ENCODE measurements at regions not wholly inside any gene's neighbourhood (a gene's known extent, or its start where the extent isn't known, plus 50 kb on each side); places are given as distances from the start of the nearest gene placed in this dataset.

DNA sequence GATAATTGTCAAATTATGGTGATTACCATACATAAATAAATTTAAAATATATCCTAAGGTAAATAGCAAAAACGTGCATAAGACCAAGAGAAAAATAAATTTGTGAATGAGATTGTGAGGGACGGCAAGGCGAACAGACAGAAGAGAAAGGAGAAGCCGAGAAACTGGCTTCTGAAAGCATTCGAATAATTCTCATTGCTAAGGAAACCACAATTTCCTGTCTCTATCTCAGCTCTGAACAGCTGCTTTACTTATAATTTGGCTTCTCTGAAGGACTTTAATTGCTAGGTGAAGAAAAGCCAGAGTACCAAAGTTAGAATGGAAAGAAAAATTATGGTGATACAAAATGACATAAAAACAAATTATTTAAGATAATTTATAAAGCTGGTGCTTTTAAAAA is 79.0 kb upstream of the RGS17 start:
- H3K9me3 ChIP-seq (ENCODE audit: insufficient read depth, low read depth, low read length): no peaks in the 10 kb centered on the region
- no peak overlapping the region for H3K27ac ChIP-seq (ENCODE audit: low read length)
- no peaks in the 10 kb centered on the region for H3K4me1 ChIP-seq (ENCODE audit: insufficient read depth, low read length)
- H3K27me3 ChIP-seq (ENCODE audit: insufficient read depth, low read length): no peaks in the 10 kb centered on the region
- H3K36me3 ChIP-seq (ENCODE audit: insufficient read depth, low read depth, low read length): no peaks in the 10 kb centered on the region
- no peak overlapping the region for H3K9ac ChIP-seq (ENCODE audit: low read depth, low read length)
- H3K4me3 ChIP-seq (ENCODE audit: low read length): no peak overlapping the region

DNA sequence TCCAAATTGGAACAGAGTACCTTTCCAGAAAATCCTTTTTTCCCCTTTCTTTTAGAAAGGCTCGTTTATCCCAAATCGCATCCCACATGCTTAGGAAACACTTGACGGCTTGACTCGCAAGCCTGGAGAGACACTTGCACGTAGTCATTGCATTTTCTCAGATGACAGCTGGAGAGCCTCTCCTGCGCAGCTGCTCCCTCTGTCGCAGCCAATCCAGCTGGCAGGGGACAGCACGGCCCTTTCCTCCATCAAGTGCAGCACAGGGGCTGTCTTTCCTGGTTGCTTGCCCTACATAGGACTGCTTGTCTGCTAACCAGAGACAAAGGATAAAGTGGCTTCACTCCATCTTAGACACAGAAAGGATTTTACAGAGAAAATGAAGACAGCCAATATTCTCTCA is 77.6 kb upstream of the RGS17 start:
- no peaks in the 10 kb centered on the region for H3K9me3 ChIP-seq (ENCODE audit: insufficient read depth, low read depth, low read length)

DNA sequence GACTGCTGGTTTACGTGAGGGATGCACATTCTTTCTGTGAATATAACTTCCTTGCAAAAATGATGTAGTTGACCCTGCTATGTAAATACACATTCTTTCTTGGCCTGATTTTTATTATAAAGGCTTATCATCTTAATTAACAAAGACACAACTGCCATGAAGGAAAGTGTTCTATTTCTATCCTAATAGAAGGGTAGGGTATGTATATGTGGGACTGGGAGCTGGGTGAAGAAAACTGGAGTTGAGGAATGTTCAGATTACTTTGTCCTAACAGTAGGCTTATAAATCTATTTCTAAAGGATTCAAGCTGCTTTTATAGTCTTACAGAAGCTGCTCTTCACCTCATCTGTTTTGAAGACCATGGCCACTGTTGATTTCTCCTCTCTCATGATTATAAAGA is 76.5 kb upstream of the RGS17 start:
- Histone ChIP-seq H3K27me3 (ENCODE audit: insufficient read depth, low read length) (no peaks in the 10 kb centered on the region), H3K9me3 (ENCODE audit: insufficient read depth, low read depth, low read length) (no peaks in the 10 kb centered on the region), H3K36me3 (ENCODE audit: insufficient read depth, low read depth, low read length) (no peaks in the 10 kb centered on the region), H3K4me3 (ENCODE audit: low read length) (no peak overlapping the region), H3K4me1 (ENCODE audit: insufficient read depth, low read length) (no peaks in the 10 kb centered on the region), H3K27ac (ENCODE audit: low read length) (no peak overlapping the region), H3K9ac (ENCODE audit: low read depth, low read length) (no peak overlapping the region)

More for the DNA sequence above, 77.6 kb upstream of the RGS17 start:
- H3K27ac ChIP-seq (ENCODE audit: low read length): no peak overlapping the region
- no peaks in the 10 kb centered on the region for H3K36me3 ChIP-seq (ENCODE audit: insufficient read depth, low read depth, low read length)
- H3K4me3 ChIP-seq (ENCODE audit: low read length): no peak overlapping the region
- H3K27me3 ChIP-seq (ENCODE audit: insufficient read depth, low read length): no peaks in the 10 kb centered on the region
- H3K4me1 ChIP-seq (ENCODE audit: insufficient read depth, low read length): no peaks in the 10 kb centered on the region
- no peak overlapping the region for H3K9ac ChIP-seq (ENCODE audit: low read depth, low read length)

DNA sequence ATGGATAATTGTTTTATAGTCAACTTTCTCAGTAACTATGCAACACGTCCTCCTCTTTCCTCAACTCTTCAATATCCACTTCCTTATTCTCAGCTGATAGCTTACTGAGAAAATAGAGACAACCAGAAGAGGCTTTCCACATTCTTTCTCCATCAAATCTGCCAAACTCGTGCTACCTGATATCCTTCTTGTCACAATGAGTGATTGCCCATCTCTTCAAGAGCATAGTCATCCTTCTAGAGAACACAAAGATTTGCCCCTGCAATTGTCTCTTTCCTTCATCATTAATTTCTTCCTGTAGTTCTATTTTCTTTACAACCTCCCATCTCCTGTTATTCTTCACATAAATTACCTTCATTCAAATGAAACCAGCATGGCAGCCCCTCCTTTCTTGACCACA is 75.9 kb upstream of the RGS17 start:
- Histone ChIP-seq H3K27ac (ENCODE audit: low read length) (no peak overlapping the region), H3K9me3 (ENCODE audit: insufficient read depth, low read depth, low read length) (no peaks in the 10 kb centered on the region), H3K27me3 (ENCODE audit: insufficient read depth, low read length) (no peaks in the 10 kb centered on the region), H3K36me3 (ENCODE audit: insufficient read depth, low read depth, low read length) (no peaks in the 10 kb centered on the region), H3K4me1 (ENCODE audit: insufficient read depth, low read length) (no peaks in the 10 kb centered on the region), H3K4me3 (ENCODE audit: low read length) (no peak overlapping the region), H3K9ac (ENCODE audit: low read depth, low read length) (no peak overlapping the region)

DNA sequence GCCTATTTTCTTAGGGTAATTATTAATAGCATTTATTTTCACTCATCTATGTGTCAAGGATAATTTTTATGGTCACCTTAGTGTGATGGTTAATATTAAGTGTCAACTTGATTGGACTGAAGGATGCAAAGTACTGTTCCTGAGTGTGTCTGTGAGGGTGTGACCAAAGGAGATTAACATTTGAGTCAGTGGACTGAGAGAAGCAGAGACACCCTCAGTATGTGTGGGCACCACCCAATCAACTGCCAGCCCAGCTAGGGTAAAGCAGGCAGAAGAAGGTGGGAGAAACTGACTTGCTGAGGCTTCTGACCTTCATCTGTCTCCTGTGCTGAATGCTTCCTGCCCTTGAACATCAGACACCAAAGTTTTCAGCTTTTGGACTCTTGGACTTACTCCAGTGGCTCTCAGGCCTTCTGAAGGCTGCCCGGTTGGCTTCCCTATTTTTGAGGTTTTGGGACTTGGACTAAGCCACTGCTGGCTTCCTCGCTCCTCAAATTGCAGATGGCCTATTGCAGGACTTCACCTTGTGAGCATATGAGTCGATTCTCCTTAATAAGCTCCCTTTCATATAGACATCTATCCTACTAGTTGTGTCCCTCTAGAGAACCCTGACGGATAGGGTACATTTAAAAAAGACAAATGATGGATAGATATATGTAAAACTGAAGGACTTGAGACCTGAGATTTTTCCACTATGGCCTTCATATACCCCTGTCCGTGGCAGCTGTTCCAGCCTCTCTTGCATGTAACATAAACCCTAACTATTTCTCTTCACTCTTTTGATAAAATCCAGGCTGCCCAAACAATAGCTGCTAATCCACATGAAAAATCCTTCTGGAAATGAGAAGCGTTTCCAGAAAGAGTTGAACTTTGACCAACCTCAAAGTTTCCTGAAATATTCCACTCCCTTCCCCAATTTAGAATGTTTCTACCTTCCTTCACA is 62.1 kb upstream of the RGS17 start:
- Histone ChIP-seq H3K4me3 (ENCODE audit: low read length) (no peak overlapping the region), H3K27ac (ENCODE audit: low read length) (no peak overlapping the region), H3K9me3 (ENCODE audit: insufficient read depth, low read depth, low read length) (no peaks in the 10 kb centered on the region), H3K4me1 (ENCODE audit: insufficient read depth, low read length) (no peaks in the 10 kb centered on the region), H3K27me3 (ENCODE audit: insufficient read depth, low read length) (no peaks in the 10 kb centered on the region), H3K36me3 (ENCODE audit: insufficient read depth, low read depth, low read length) (no peaks in the 10 kb centered on the region), H3K9ac (ENCODE audit: low read depth, low read length) (no peak overlapping the region)

DNA sequence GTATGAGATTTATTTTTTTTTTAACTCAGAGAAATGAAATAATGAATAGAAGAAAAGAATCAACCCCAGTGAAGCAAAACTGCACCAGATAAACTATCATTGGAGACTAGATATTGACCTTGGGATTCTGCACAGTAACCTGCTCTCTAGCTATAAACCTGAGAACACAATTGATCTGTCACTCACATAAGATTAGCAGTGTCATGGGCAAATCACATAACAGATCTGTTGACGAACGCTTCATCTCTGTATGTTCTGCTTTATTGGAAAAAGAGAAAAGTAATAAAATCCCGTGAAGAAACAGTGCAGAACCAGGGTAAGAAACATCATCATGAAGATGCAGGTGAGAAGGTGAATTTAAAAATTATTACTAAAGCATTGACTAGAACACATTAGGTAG is 52.8 kb upstream of the RGS17 start:
- Histone ChIP-seq H3K9ac (ENCODE audit: low read depth, low read length) (no peak overlapping the region), H3K36me3 (ENCODE audit: insufficient read depth, low read depth, low read length) (no peaks in the 10 kb centered on the region), H3K27me3 (ENCODE audit: insufficient read depth, low read length) (no peaks in the 10 kb centered on the region), H3K27ac (ENCODE audit: low read length) (no peak overlapping the region), H3K9me3 (ENCODE audit: insufficient read depth, low read depth, low read length) (peaks cover 3% of the 10 kb centered on the region; the same call in 1 of the 2 replicates), H3K4me3 (ENCODE audit: low read length) (no peak overlapping the region), H3K4me1 (ENCODE audit: insufficient read depth, low read length) (no peaks in the 10 kb centered on the region)

Data from iPS-20b (cell line).